ENCODE measurements at regions not wholly inside any gene's neighbourhood (a gene's known extent, or its start where the extent isn't known, plus 50 kb on each side); places are given as distances from the start of the nearest gene placed in this dataset.

DNA sequence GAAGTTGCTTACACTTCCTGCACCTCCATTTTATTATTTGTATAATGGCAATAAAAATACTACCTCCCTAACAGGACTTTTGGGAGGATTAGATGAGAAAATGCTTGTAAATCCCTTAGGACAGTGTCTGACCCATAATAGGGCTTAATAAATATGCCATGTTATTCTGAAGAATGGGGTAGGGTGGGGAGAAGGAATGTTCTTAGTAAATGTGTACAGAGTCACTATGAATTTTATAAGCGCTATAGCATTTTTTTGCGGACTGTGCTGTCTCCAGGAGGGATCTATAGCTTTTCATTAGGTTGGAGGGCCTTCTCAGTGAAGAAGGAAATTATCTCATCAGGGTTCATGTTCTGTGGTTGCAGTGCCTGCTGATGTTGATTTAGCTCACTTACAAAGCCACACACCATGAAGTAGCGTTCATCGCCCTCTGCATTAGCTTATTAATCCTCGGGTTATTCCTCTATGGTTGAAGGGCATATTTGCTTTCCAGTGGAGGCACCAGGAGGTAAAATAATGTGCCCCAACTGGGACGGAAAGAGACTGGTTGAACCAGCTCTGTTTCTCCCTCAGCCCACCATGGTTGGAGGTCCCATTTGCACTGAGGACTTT lies 497.1 kb downstream of the ARHGEF28 start:
- TF ChIP-seq, protein P1, sequence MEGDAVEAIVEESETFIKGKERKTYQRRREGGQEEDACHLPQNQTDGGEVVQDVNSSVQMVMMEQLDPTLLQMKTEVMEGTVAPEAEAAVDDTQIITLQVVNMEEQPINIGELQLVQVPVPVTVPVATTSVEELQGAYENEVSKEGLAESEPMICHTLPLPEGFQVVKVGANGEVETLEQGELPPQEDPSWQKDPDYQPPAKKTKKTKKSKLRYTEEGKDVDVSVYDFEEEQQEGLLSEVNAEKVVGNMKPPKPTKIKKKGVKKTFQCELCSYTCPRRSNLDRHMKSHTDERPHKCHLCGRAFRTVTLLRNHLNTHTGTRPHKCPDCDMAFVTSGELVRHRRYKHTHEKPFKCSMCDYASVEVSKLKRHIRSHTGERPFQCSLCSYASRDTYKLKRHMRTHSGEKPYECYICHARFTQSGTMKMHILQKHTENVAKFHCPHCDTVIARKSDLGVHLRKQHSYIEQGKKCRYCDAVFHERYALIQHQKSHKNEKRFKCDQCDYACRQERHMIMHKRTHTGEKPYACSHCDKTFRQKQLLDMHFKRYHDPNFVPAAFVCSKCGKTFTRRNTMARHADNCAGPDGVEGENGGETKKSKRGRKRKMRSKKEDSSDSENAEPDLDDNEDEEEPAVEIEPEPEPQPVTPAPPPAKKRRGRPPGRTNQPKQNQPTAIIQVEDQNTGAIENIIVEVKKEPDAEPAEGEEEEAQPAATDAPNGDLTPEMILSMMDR (IDR thresholded peaks at IDR 0.05), result no peak
- Histone ChIP-seq H3K4me3 (no peak overlapping the region), H3K9me3 (no peaks in the 10 kb centered on the region), H3K4me1 (ENCODE audit: low read depth) (no peaks in the 10 kb centered on the region), H3K36me3 (ENCODE audit: low read depth) (no peaks in the 10 kb centered on the region)
- ATAC-seq, result no peak
- DNase-seq, result no peak
- intact Hi-C loops (cut with DNase I, micrococcal nuclease), result no loop called here

DNA sequence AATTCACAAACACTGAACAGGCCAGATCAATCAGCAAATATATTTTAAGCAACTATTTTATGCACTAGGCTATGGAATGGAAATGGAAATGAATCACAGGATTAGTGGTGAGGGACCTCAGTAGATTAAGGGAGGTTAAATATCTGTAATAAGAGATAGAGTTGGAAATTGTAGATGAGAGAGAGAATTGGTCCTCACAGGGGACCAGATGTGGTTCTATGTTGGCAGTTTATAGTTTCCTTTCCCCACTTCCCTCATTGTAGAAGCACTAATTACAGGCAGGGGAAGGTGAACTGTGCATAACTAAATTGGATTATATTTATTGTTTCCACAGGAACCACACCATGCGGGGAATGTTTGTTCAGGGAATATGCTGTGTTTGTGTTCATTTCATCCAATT lies 496.2 kb downstream of the ARHGEF28 start:
- DNase-seq (no peak), ATAC-seq (no peak)
- Histone ChIP-seq H3K36me3 (ENCODE audit: low read depth) (no peaks in the 10 kb centered on the region), H3K4me3 (no peak overlapping the region), H3K9me3 (no peaks in the 10 kb centered on the region), H3K4me1 (ENCODE audit: low read depth) (no peaks in the 10 kb centered on the region)
- TF ChIP-seq, protein P1 (IDR thresholded peaks at IDR 0.05), result no peak
- intact Hi-C loops (cut with DNase I, micrococcal nuclease), result no loop called here

DNA sequence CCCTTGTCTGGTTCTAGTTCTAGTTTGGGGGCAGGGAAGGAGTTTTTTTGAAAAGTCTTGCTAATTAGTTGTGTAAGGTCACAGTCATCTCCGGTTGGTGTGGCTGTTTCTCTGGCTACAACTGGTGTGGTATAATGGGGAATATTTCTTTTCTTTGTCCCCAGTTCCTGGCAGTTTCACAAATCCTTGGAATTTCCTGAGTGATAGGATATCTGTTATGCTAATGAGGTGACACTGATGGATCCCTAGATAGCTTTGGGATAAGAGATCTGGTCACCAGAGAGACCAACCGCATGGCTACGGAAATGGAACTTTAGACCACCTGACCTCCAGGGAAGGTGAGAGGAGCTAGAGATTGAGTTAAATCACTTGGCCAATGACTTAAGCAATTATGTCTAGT lies 494.6 kb downstream of the ARHGEF28 start:
- ATAC-seq, result no peak
- H3K4me1 ChIP-seq (ENCODE audit: low read depth), result no peaks in the 10 kb centered on the region
- H3K4me3 ChIP-seq, result no peak overlapping the region
- H3K9me3 ChIP-seq, result no peaks in the 10 kb centered on the region
- TF ChIP-seq, protein P1 (IDR thresholded peaks at IDR 0.05), result no peak
- no peaks in the 10 kb centered on the region for H3K36me3 ChIP-seq (ENCODE audit: low read depth)
- no peak for DNase-seq
- intact Hi-C loops (cut with DNase I, micrococcal nuclease), result no loop called here

DNA sequence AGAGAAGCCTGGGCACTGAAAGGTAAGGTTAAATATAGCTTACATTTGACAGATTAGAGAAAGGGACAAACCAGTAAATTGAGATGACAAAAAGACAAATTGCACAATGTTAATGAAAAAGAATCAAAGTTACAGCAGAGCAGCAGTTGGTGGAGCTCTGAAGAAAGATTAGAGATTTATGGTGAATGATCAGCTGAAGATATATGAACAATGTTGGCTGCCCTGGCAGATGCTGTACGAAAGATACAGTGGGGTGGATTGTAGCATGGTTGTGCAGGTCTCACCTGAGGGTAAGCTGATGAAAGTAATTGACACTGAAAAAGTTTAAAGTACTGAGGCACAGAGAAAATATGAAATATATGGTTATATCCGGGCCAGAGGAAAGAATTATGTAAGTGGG lies 492.1 kb downstream of the ARHGEF28 start:
- DNase-seq (no peak), ATAC-seq (no peak)
- no peaks in the 10 kb centered on the region for H3K36me3 ChIP-seq (ENCODE audit: low read depth)
- TF ChIP-seq, protein P1 (IDR thresholded peaks at IDR 0.05), result no peak
- no peak overlapping the region for H3K4me3 ChIP-seq
- intact Hi-C loops (cut with DNase I, micrococcal nuclease), result no loop called here
- no peaks in the 10 kb centered on the region for H3K9me3 ChIP-seq
- H3K4me1 ChIP-seq (ENCODE audit: low read depth), result no peaks in the 10 kb centered on the region

DNA sequence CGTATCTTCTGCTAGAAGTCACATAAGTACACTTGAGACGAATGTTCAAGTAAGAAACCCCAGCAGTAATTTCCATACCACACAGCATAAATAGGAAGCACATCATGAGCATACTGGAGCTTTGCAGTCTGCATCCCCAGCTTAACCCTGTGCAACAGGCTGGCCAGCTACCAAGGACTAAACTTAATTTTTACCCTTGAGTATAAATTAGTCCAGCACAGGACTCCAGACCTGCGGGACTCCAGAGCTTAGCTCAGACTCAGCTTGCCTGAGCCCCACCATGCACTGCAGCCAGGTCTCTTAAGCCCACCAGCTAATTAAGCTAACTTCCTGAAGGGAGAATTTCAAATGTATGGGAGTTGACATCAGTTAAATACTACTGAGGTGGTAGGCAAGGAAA lies 491.0 kb downstream of the ARHGEF28 start:
- intact Hi-C loops (cut with DNase I, micrococcal nuclease), result no loop called here
- Histone ChIP-seq H3K36me3 (ENCODE audit: low read depth) (no peaks in the 10 kb centered on the region), H3K9me3 (no peaks in the 10 kb centered on the region), H3K4me1 (ENCODE audit: low read depth) (no peaks in the 10 kb centered on the region), H3K4me3 (no peak overlapping the region)
- TF ChIP-seq, protein P1 (IDR thresholded peaks at IDR 0.05), result no peak
- no peak for DNase-seq
- no peak for ATAC-seq

- Histone ChIP-seq H3K4me1 (ENCODE audit: low read depth) (no peaks in the 10 kb centered on the region), H3K9me3 (no peaks in the 10 kb centered on the region), H3K4me3 (no peak overlapping the region), H3K36me3 (ENCODE audit: low read depth) (no peaks in the 10 kb centered on the region)
- no peak for ATAC-seq
- DNase-seq, result no peak
- TF ChIP-seq, protein P1 (IDR thresholded peaks at IDR 0.05), result no peak
- intact Hi-C loops (cut with DNase I, micrococcal nuclease), result no loop called here
Measured at GRCh38 chr5:74116266-74116665, 490.3 kb downstream of the ARHGEF28 start.
